GM18868 (cell line): ENCODE measurements at regions not wholly inside any gene's neighbourhood (a gene's known extent, or its start where the extent isn't known, plus 50 kb on each side); places are given as distances from the start of the nearest gene placed in this dataset.

Experiments
- ATAC-seq: cut with Tn5 transposase; IDR thresholded peaks from one replicate; pipeline ENCODE4 v1.9.1; 2021; ENCODE audit warnings: mild to moderate bottlenecking, moderate library complexity; ENCODE audit not compliant: unreplicated experiment

DNA sequence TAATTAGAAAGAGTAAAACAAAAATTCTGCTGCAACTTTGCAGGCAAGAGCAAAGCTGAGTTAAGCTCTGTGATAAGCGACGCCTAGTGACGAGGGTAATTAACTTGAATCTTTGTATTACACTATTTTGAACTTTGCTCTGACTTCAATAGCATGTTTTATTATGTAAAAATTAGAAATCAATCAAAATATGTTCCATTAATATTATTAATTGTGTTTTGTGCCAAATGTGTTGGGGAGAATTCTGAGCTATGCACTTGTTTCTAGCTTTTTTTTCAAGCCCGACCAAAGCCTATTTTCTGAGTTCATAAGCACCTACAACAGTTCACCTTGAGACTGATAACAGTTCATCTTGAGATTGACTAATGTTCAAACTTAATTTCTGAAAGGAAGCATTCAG is 90.1 kb upstream of the PDE3A start:
- ATAC-seq, result no peak

DNA sequence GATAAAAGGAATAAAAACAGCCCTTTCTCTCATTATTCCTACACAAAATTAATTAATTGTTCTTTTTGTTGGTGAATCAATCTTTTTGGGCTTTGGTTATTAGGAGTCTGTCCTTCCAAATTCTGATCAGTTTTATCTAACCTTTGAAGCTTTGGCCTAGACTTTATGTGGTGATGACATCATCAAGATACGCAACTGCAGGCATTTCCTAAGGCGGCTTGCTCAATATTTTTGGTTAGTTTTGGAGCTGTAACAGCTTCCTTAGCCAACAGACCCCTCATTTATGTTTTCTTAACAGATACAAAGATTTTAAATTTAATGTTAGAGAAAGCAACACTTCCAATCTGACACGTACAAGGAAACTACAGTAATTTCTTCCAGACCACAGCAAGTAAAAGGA is 87.8 kb upstream of the PDE3A start:
- ATAC-seq, result no peak

DNA sequence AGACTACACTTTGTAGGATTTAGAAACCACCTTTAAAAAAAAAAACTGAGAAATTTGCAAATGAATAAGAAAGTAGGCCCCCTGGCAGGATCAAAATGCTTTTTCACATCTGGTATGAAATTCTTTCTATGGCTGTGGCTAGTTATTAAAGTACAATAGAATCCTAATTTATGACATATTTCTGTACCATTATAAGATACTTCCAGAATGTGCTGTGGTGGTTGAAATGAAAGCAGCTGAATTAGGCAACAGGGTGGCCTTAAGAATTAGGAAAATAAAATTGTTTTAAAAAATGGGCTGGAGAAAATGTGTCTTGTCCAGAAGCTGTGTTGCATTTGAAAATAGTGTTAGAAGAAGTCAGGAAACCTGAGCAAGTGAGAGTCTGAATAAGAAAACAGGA is 85.9 kb upstream of the PDE3A start:
- no peak for ATAC-seq

GRCh38 chr12:20283482-20283881 is 84.9 kb upstream of the PDE3A start:
- no peak for ATAC-seq

GRCh38 chr12:20289520-20289919 is 78.8 kb upstream of the PDE3A start:
- ATAC-seq, result no peak

DNA sequence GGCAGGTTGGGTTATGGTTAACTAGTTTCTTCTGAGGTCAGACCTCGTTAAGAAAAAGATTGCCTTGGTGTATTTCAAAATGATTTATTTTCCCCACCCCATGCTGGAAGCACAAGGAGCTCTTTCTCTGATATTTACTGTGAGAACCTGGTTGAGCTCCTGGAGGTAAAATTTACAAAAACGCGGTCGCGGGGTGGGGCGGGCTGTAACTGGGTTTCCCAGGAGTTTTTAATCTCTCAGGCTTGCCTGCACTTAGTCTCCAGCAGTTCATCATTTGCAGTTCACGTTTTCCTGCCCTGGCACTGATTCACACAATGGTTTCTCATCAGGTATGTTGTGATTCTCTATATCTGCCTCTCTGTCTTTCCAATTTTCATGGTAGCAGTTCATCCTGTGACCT is 67.9 kb upstream of the PDE3A start:
- ATAC-seq, result no peak

GRCh38 chr12:20305470-20305869 is 62.9 kb upstream of the PDE3A start:
- ATAC-seq, result no peak

- ATAC-seq, result no peak
Measured at GRCh38 chr12:20309504-20310148, 58.7 kb upstream of the PDE3A start.

- no peak for ATAC-seq
Measured at GRCh38 chr12:20314328-20314727, 54.0 kb upstream of the PDE3A start.

DNA sequence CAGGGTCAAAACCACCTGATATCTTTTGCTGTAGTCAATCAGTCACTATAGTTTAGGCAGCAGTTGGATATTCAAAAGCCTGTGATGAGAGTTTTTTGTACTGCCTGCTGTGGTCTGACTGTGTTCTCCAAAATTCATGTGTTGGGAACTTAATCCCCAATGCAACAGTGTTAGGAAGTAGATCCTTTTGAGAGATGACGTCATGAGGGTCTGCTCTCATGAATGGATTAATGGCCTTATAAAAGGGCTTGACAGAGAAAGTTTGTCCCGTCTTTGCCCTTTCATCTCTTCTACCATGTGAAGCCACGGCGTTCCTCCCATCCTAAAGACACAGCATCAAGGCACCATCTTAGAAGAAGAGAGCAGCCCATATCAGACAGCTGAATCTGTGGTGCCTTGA is 50.8 kb upstream of the PDE3A start:
- no peak for ATAC-seq
